Mucosa of gallbladder (tissue), 1 donor: ENCODE measurements at regions not wholly inside any gene's neighbourhood (a gene's known extent, or its start where the extent isn't known, plus 50 kb on each side); places are given as distances from the start of the nearest gene placed in this dataset.

Experiments used
- DNase-seq: peaks from one replicate; pipeline ENCODE4 v3.0.0-alpha.2; 2020; ENCODE audit warnings: low spot score
- donor health status: DM: no; HTN: no; CAD: no.

GRCh38 chr15:53305101-53305500 lies 454.4 kb downstream of the WDR72 start:
- DNase-seq = no peak

GRCh38 chr15:53297828-53298227 lies 461.6 kb downstream of the WDR72 start:
- no peak for DNase-seq

GRCh38 chr15:53296603-53297002 lies 462.9 kb downstream of the WDR72 start:
- DNase-seq = no peak

GRCh38 chr15:53295574-53295973 lies 463.9 kb downstream of the WDR72 start:
- no peak for DNase-seq

- DNase-seq = no peak
These were observed 470.9 kb downstream of the WDR72 start for GRCh38 chr15:53288542-53288941.

GRCh38 chr15:53274630-53275029 lies 484.5 kb upstream of the ONECUT1 start:
- no peak for DNase-seq

GRCh38 chr15:53272116-53272515 lies 482.0 kb upstream of the ONECUT1 start:
- no peak for DNase-seq

DNA sequence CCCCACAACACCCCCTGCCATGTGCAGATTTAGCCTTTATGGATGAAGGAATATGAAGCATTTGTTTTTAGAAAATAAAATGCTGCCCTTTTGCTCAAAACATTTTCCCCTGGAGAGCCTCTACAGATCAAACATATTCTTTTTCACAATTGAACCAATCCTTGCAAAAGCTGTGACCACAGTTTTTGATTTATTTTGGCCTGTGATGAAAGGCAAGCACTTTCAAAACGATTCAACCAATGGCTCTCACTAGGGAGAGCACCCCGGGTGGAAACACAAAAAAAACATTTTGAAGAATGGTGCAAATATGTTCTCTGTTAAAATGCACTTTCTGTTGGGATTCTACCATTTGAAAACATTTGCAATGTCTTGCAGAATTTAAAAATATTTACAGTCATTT lies 476.0 kb upstream of the ONECUT1 start:
- no peak for DNase-seq

DNA sequence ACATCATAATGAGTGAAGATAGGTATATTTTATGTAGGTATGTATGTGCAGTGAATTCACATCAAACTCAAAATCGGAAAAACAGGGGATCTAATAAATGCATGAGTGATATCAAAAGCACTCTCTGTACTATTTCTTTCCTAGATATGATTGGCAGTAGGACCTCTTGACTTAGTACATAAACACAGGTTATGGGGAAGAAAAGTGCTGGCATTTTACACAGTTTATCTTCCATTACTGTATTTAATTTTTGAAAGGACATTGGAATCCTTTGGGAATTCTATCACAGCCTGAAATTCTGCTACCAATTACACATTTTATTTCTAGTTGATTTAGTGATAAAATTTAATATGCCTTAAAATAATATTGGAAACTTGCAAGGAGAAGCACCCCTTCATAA lies 470.5 kb upstream of the ONECUT1 start:
- no peak for DNase-seq

DNA sequence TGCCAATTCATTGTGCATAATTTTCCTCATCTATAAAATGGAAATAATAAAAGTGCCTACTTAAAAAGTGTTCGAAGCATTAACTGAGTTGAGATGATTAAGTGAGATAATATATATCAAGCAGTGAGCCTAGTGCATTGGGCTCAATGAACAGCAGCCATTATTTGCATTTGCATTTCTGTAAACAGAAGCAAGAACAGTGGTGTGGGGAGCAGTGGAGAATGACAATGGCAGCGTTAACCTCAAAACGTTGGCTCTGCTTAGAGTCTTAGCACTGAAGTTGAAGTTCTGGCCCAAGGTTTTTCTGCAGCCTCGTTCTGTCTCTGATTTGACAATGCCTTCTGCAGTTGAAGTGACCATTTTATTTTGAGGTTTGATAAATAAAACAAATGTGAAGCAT lies 466.3 kb upstream of the ONECUT1 start:
- DNase-seq = no peak

- DNase-seq = no peak
These were observed 465.9 kb upstream of the ONECUT1 start for GRCh38 chr15:53256043-53256442.

DNA sequence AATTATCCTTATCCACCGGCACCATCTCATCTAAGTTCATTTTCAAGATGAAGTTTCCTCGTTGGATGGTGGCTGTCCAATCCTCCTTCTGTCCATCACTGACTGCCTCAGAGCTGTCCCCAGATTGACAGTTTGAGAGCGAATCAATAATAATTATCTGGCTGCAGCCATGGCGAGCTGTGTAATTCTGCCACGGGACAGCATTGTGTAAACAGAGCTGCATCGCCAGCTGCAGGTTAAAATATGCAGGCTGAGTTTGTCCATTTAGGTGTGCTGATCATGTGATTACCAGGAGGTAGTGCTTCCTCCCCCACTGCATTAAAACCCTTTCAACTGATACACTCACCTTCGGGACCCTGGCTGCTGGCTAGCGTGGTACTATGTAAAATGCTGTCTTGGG lies 461.9 kb upstream of the ONECUT1 start:
- peak; percentile 78 for DNase-seq

DNA sequence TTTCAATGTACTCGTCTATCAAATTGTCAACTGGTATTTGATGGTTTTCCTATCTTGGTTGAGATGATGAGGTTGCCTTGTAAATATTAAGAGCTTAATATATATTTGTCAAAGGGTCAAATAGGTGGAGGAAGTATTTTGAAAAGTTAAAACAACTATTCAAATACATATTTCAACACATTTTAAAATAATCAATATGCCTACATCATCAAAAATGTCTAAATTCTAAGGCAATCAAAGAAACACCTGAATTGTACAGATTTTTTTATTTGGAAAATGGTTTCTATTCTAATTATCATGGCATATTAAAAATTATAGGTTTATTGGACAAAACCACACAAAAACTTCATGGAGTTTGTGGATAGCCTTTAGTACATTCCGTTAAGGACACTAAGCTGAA lies 461.4 kb upstream of the ONECUT1 start:
- no peak for DNase-seq

DNA sequence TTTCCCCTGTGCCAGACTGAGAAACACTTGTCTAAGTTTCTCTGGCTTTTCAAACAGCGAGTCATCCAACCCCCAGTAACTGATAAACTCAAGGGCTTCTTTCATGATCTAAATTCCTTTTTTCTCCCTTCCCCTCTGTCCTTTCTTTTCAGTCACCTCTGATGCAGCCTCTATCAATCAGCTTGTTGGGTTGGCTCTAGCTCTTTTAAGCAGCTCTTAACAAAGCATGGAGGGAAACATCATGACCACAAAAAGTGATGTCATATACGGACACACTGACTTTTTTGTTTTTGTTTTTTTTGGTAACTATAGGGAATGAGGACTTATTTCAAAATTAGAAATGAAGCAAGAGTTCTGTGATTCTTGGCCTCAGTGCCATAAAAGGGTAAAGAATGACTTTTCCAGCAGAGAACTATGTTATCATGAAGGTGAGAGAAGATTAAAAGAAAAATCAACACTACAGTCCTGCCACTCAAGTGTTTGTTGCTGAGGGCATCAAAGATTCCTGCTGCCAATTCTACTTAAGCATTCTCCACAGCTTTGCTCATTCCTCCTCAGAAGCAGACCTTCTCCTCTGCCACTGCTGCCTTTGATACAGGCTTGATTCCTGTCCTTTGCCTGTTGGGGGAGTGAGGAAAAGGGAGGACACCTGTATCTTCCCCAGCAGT lies 457.0 kb upstream of the ONECUT1 start:
- no peak for DNase-seq

GRCh38 chr15:53246404-53246803 lies 456.3 kb upstream of the ONECUT1 start:
- no peak for DNase-seq

DNA sequence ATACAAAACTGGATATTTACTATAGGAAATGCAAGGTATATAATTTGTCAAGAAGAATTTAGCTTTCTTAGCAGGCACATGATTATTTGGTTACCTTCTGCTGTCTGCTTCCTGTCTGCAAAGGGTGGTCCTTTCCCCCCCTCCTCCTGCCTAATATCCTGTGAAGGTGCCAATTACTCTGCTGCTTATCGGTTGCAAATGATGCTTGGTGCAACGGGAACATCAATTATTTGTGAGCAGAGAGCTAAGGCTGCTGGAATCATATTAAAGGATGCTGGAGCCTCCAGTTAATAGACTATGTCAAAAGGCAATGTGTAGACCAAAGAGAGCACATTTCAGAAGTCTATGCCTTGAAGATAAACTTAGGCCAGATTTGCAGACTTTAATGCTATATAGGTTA lies 443.7 kb upstream of the ONECUT1 start:
- DNase-seq = no peak

GRCh38 chr15:53230473-53230872 lies 440.3 kb upstream of the ONECUT1 start:
- no peak for DNase-seq

DNA sequence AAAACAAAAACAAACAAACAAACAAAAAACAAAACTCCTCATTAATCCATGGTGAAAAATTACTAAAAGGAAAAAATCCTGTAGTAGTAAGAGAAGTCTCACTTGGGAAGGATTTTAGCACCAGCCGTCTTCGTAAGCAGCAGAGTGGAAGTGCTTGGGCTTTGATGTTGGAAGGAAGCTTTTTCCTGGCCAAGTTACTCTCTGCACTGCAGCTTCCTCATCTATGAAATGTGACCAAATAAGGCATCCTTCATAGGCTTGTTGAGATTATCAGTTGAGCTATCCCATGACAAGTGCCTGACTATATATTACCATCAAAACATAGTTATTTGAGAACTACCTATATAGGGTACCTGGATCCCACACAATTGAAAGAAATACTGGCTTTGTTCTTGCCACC lies 436.4 kb upstream of the ONECUT1 start:
- DNase-seq = no peak

DNA sequence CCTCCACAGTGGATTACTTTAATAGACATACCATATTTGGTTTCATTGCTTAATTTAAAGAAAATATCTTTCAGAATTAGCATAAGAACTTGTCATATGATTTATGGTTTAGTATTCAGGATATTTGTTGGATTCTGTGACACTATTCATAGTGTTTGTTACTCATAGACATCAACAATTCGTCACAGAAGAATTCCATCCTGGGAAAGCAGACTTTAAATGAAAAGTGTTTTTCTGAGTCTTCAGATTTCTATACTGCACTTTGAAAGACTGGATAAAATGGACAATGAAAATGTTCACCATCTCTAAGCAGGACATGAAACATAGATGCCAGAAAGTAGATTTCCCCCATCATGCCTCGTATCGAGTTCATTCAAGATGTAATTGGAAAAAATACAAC lies 435.6 kb upstream of the ONECUT1 start:
- DNase-seq = no peak

GRCh38 chr15:53224371-53224770 lies 434.2 kb upstream of the ONECUT1 start:
- DNase-seq = no peak

DNA sequence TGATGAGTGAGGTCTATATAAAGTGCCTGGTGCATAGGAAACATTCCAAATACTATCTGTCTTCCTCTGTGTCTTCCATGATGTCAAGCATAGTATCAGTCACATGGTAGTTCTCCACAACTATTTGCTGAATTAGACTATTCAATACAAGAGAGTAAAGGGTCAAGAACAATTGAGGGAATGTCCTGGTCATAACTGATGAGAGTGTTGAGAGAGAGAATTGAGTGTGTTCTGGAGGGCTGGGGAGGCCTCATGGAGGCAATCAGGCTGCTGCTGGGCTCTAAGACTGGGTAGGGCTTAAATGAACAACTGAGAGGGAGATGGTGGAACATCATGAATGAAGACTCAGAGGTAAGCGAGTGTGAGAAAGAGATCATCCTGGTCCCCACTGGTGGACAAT lies 433.7 kb upstream of the ONECUT1 start:
- DNase-seq = no peak

GRCh38 chr15:53218666-53219580 lies 428.8 kb upstream of the ONECUT1 start:
- DNase-seq = no peak

DNA sequence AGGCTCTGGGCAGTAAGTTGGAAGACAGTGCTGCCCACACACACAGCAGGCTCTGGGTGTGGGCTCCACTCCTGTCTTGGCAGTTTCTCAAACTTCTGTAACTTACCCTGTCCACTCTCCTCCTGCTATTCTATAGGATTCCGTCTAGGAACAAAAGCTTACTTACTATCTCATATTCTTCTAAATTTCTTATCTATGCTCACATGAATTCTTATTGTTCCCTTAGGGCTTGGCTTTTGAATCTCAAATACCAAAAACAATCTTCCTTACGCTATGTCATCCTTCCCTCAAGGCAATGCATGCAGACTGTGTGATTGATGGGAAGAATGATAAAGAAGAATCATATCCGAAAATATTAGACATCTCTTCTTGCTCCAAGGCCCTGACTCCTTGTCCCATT lies 425.9 kb upstream of the ONECUT1 start:
- no peak for DNase-seq
